ENCODE measurements at regions not wholly inside any gene's neighbourhood (a gene's known extent, or its start where the extent isn't known, plus 50 kb on each side); places are given as distances from the start of the nearest gene placed in this dataset.

GRCh38 chr5:106584268-106584667 lies 1086.5 kb downstream of the EFNA5 start:
- DNase-seq (ENCODE audit: low read depth in 2 of 2), result no peak

GRCh38 chr5:106578736-106579135 lies 1092.0 kb downstream of the EFNA5 start:
- DNase-seq (ENCODE audit: low read depth in 2 of 2), result no peak

GRCh38 chr5:106574820-106575219 lies 1095.9 kb downstream of the EFNA5 start:
- DNase-seq (ENCODE audit: low read depth in 2 of 2), result no peak

DNA sequence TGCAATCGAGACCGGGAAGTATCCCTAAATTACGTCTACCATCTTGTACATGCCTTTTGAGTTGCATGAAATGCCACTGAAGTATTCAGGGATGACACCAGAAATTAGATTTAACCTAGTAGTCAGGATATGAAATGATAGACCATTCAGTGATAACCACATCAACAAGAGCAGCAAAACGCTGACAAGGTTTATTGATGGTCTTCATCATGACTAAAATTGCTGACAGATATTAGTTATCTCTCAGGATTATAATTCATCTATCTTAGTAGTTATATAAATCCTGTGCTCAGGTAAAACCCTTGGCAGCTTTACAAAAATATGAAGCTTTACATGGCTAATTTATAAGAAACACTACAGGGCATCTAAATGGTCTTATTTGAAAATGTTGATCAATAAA lies 1104.7 kb downstream of the EFNA5 start:
- no peak for DNase-seq (ENCODE audit: low read depth in 2 of 2)

DNA sequence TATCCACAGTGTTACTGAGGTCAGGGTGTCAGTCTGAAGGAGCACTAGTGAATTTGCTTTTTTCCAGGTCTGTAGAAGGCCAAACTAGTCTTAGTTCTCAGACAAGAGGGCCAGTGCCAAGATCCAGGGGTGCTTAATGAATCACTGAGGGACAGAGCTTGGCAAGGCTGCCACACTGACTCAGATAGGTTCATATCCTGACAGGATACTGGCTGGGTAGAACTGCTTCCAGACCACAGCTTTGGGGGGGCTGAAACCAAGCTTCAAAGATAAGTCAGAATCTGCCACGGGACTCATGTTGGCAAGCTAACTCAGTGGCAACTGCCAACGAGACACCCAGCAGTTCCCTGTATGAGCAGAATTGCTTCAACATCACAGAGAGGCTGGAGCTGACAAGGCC lies 1125.4 kb downstream of the EFNA5 start:
- no peak for DNase-seq (ENCODE audit: low read depth in 2 of 2)

DNA sequence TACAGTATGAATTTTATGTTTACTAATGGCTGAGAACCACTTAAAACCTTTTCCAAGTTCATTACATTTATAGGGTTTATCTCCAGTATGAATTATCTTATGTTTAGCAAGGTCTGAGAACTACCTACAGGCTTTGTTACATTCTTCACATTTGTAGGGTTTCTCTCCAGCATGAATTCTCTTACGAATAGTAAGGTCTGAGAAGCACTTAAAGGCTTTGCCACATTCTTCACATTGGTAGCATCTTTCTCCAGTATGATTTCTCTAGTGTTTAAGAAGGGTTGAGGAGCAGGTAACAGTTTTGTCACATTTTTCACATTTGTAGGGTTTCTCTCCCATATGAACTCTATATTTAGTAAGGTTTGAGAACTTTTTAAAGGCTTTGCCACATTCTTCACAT lies 1127.4 kb downstream of the EFNA5 start:
- no peak for DNase-seq (ENCODE audit: low read depth in 2 of 2)

DNA sequence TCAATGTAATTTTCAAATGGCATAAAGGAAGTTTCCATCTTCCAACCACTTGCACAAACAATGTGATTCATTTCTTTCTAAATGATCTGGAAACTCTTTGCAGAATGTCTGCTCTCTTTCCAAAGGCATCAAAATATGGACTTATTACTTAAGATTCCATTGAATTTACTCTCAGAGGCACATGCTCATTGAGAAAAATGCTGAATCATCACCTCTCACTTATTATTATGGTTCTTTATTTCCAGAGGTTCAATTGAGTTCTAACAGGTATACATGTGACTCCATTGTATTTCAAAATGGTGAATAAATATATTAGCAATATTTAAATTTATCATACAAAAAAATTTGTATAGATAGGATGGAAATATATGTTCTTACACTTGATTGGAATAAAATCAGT lies 1140.6 kb downstream of the EFNA5 start:
- DNase-seq (ENCODE audit: low read depth in 2 of 2), result no peak

- no peak for DNase-seq (ENCODE audit: low read depth in 2 of 2)
Measured at GRCh38 chr5:106525438-106525837, 1145.3 kb downstream of the EFNA5 start.

DNA sequence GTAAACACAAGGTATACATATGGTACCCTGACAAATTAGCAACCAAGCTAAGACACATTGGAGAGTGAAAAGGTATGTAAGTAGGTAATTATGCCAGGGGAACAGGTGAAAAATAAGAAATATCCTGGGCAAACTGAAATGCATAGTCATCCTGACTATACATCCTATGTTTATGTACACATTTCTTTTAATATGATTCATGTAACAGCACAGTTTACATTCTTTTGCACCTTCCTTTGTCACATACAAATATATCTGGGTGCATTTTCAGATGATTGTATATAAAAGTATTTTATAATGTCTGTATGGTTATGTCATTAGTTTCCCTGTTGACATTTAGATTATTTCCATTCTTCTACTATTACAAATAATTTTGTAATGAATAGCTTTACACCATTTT lies 1146.9 kb downstream of the EFNA5 start:
- no peak for DNase-seq (ENCODE audit: low read depth in 2 of 2)

DNA sequence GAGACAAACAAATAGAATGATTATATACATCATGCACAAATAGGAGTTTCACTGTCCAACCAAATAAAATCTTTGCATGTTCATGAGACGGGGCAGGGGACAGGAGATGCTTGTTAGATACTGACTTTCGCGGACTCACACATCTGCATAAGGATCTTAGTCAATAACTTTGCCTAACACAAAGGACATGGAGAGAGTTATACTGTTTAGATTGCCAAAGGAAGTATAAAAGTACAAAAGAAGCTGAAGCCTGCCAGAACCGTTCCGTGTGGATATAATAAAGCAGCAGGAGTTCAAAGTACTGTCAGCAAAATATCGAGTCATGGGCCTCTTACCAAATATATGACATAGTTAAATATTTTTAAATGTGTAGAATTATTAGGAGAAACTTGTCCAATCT lies 1148.4 kb downstream of the EFNA5 start:
- no peak for DNase-seq (ENCODE audit: low read depth in 2 of 2)

- no peak for DNase-seq (ENCODE audit: low read depth in 2 of 2)
Measured at GRCh38 chr5:106521701-106522100, 1149.0 kb downstream of the EFNA5 start.

- DNase-seq (ENCODE audit: low read depth in 2 of 2), result no peak
Measured at GRCh38 chr5:106510321-106510720, 1160.4 kb downstream of the EFNA5 start.

DNA sequence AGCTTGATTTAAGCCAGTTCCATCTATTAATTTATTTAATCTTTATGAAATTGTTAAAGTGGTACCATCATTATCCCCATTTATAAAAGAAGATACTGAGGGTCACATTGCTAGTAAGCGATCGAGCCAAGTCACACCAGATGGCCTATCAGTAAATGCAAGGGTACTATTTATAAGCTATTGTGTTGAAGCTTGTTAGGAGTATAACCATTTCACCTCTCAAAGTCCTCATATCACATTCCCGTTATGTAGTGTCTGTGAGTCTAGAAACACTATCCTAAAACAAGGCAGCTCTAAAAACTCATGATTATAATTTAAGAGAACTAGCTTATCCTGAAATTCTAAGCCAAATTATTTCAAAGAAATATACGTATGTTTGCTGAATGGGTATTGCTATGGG lies 1161.8 kb downstream of the EFNA5 start:
- no peak for DNase-seq (ENCODE audit: low read depth in 2 of 2)

DNA sequence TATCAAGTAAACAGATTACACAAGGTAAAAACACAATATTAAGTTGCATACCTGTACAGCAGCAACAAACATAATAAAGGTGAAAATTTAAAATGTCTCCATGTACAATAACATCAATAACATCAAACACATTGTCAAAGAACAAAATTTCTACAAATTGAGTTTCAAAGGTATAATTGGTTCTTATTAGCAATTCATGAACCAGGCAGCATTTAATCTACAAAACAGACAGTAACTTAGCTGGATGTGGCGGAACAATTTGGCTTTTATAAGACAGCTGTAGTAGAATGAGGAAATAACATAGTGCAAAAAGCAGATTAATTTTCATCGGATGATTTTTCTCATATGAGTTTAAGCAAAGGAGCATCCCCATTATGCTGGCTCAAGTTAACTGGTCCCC lies 1176.8 kb downstream of the EFNA5 start:
- DNase-seq (ENCODE audit: low read depth in 2 of 2), result no peak

DNA sequence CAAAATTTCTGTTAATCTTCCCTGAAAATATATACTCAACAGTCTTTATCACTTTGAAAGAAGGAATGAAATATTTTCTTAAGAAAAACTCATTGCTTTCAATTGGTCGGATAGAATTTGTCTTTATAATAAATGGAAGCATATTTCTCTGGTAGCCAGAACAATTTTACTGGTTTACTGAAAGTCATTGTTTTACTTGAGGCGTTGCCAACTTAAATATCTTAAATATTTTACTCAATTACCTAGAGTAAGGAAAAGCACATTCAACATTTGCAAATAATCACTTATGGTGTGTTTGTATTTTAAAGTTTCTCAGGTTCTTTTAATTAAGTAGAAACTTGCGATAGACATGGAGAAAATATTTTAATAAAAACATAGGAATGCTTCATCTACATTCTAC lies 1181.7 kb downstream of the EFNA5 start:
- no peak for DNase-seq (ENCODE audit: low read depth in 2 of 2)

DNA sequence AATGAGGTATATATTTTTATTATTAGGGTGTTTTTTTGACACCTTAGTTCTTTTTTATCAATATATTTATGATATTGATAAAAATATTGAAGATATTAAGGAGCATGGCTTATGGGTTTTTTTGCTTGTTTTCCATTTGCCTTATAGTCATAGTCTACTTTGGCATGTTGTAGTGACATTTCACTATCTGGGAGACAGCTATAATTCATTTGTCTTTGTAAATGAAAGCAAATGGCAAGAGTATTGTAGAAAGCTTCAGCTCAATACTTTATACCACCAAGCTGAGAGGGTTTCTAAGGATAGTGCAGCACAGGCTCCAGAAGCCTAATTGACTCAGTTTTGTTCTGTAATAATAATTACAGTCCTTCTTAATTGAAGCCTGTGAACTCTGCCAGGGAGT lies 1182.3 kb downstream of the EFNA5 start:
- DNase-seq (ENCODE audit: low read depth in 2 of 2), result no peak

- DNase-seq (ENCODE audit: low read depth in 2 of 2), result no peak
Measured at GRCh38 chr5:106481374-106481773, 1189.4 kb downstream of the EFNA5 start.

DNA sequence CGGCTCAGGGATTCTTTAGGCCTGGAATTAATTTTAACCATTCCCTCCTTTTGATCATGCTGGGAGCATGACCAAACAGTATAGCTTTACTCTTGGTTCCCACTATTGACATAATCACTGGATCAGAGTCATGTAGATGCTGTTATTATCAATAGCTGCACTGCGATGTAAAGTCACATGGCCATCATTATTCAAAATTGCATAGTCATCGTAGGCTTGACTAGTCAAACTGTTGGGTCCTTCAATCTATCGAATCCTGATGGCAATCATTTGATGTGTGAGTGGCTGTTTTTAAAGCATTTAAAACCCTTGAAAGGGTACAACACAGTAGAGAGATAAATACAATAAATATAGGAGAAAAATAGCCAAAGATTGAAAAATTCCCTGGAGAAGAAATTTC lies 1194.1 kb downstream of the EFNA5 start:
- DNase-seq (ENCODE audit: low read depth in 2 of 2), result no peak

GRCh38 chr5:106474066-106474465 lies 1196.7 kb downstream of the EFNA5 start:
- DNase-seq (ENCODE audit: low read depth in 2 of 2), result no peak

GRCh38 chr5:106459541-106459940 lies 1211.2 kb downstream of the EFNA5 start:
- DNase-seq (ENCODE audit: low read depth in 2 of 2), result no peak

- DNase-seq (ENCODE audit: low read depth in 2 of 2), result no peak
Measured at GRCh38 chr5:106454651-106455415, 1215.9 kb downstream of the EFNA5 start.

GRCh38 chr5:106454050-106454449 lies 1216.7 kb downstream of the EFNA5 start:
- DNase-seq (ENCODE audit: low read depth in 2 of 2), result no peak

GRCh38 chr5:106451998-106452397 lies 1218.7 kb downstream of the EFNA5 start:
- no peak for DNase-seq (ENCODE audit: low read depth in 2 of 2)

DNA sequence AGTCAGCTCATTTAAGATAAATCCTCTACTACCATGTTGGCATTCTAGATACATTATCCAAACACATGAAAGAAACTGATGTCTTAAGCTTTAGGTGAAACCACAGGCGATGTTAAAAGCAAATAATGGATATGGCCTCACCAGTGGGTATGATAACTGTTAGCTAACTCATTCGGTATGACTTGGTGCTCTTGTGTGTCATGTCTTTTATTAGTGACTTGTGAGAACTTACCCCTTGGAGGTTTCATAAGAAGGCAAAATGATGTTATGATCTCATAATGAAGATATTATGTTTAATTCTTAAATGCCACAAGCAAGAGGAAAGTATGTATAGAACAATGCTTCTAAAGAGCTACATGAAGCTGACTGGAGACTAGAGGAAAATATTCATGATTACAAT lies 1227.0 kb downstream of the EFNA5 start:
- DNase-seq (ENCODE audit: low read depth in 2 of 2), result no peak

Measured in stimulated activated CD8-positive, alpha-beta memory T cell treated with anti-CD3 and anti-CD28 coated beads, Interleukin-2, amount 100 ng/mL, for 48 hours (primary cell).